GM18907 (cell line): ENCODE measurements at regions not wholly inside any gene's neighbourhood (a gene's known extent, or its start where the extent isn't known, plus 50 kb on each side); places are given as distances from the start of the nearest gene placed in this dataset.
"Not testable (repeated sequence)": the region's sequence is repeated elsewhere in the genome, so short reads cannot be mapped to it uniquely, and the experiment has no call there.

Experiments used
- ATAC-seq: cut with Tn5 transposase; IDR thresholded peaks from one replicate; pipeline ENCODE4 v1.9.1; 2021; ENCODE audit warnings: mild to moderate bottlenecking, moderate library complexity; ENCODE audit not compliant: unreplicated experiment

DNA sequence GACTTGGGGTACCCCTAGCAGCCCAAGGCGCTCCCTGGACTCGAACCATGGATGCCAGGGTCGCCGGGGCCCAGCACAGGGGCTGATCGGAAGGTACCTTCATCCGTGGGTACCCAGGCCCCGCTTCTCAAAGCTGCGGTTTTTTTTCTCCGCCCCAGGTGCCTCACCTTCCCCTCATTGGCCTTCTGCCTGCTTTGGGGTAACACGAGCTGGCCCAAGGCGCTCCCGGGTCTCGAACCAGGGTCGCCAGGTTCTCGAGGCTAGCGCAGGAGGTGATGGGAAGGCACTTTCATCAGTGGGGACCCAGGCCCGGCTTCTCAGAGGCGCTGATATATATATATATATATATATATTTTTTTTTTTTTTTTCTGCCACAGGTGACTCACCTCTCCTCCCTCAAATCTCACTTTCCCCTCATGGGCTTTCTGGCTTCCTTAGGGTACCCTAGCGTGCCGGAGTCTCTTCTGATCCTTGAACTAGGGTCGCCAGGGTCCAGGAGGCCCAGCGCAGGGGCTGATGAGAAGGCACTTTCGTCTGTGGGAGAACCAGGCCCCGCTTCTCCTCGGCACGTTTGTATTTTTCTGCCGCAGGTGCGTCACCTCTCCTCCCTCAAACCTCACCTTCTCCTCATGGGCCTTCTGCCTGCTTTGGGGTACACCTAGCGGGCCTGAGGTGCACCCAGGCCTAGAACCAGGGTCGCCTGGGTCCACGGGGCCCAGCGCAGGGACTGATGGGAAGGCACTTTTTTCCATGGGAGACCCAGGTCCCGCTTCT is 1480.0 kb upstream of the TPTE start:
- ATAC-seq, result not testable (repeated sequence)

DNA sequence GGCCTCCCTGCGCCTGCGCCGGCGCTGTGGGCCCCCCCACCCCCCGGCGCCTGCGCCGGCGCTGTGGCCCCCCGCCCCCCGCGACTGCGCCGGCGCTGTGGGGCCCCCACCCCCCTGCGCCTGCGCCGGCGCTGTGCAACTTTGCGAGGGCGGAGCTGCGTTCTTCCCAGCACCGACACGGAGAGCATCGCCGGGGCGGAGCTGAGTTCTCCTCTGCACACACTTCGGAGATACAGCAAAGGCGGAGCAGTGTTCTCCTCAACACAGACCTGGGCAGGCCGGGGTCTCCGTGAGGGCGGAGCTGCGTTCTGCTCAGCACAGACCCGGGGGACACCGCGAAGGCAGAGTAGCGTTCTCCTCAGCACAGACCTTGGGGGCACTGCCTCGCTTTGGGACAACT is 1478.3 kb upstream of the TPTE start:
- ATAC-seq, result not testable (repeated sequence)

DNA sequence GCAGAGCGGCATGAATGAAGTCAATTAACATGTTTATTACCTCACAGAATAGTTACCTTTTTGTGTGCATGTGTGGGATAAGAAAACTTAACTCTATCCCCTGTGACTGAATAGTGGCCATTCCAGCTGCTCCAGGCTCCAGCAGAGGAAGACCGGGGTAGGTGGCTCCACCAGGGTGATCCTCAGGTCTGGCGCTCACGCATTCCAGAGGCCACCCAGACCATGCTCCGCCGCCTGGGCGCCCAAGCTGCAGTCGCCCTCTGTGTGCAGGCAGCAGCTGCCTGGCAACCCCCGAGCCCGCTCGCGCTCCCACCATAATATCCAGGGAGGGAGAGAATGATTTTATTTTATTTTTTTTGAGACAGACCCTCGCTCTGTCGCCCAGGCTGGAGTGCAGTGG is 1474.5 kb upstream of the TPTE start:
- ATAC-seq, result not testable (repeated sequence)

DNA sequence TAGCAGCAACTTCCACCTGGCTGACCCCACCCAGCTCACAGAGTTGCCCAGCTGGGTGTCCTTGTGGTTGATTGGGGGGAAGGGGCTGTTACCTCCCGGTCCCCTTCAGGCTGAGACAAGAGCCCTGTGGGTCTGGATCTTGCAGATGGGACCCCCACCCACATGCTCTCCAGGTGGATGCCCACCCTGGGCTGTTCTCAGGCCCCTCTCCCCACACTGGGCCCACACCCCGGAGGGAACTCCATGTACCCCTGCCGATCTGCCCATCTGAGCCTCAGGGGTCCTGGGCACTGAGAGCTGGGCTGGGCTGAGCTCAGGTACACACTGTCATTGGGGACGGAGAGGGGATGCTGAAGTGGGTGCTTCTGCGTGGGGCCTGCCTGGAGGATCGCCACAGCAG is 1453.9 kb upstream of the TPTE start:
- ATAC-seq, result not testable (repeated sequence)

- not testable (repeated sequence) for ATAC-seq
Measured at GRCh38 chr21:9068622-9069021, 1452.8 kb upstream of the TPTE start.

GRCh38 chr21:9070703-9071102 is 1450.7 kb upstream of the TPTE start:
- ATAC-seq, result not testable (repeated sequence)

DNA sequence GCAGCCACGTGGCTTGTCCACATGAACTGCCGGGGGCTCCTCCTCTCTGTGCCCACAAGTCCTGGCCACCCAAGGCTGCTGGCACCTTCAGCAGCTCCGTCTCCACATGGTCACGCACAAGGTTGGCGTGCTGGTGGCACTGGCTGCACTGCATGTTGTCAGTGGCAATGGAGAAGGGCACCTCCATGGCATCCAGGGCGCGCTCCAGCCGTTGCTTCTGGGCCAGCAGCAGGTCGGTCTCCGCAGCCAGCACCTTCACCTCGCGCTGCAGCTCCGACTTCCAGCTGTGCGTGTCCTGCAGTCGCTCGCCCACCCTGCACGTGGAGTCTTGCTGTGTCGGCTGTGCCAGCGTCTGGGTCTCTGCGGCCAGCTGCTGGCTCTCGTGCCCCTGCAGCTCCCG is 1448.4 kb upstream of the TPTE start:
- not testable (repeated sequence) for ATAC-seq

GRCh38 chr21:9074772-9075171 is 1446.6 kb upstream of the TPTE start:
- ATAC-seq, result not testable (repeated sequence)

DNA sequence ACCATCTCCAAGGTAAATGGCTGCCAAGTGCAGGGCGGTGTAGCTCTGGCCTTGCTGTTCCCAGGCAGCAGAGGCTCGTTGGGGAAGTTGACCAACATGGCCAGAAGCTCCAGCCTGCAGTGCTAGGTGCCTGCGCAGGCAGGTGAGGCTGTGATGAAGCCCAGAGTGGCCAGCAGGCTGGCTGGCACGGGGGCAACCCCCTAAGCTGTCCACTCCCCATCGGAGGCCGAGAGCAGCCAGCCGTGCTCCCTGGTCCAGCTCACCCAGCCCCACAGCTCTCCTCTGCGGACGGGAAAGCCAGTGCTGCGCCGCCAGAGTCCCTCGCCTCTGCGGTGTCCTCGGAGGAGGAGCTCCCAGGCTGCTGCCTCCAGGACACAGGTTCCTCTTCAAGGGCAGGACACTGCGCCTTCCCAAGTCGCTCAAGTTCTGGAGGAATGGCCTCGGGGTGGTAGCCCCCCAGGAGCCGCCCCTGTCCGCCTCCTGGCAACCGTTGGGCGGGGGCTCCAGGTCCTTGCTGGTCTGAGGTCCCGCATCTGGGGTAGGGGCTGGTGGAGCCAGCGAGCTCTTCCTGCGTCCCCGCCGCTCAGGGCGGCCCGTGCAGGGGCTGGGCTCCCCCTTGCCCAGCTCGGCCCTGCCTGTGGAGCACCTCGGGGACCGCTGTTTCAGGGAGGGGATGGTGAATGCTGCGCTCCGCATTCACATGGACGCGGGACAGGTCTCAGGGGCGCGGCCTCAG is 1438.1 kb upstream of the TPTE start:
- not testable (repeated sequence) for ATAC-seq

GRCh38 chr21:9086299-9086698 is 1435.1 kb upstream of the TPTE start:
- ATAC-seq, result not testable (repeated sequence)

GRCh38 chr21:9087816-9088215 is 1433.6 kb upstream of the TPTE start:
- not testable (repeated sequence) for ATAC-seq

DNA sequence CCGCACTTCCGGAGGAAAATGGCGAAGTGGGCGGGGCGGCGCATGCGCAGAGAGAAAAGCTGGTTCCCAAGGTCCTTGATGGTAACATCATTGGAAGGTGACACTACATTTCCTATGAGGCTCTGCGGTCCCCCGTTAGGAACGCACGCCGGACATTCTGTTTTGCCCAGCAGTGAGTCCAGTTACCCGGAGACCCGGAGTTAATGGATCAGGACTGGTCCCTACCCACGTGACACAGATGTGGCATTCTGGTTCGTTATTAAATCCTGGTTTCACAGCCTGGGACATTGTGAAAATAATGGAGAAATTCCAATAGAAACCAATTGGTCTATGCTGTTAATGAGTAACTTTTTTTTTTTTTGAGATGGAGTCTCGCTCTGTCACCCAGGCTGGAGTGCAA is 1391.6 kb upstream of the TPTE start:
- not testable (repeated sequence) for ATAC-seq

GRCh38 chr21:9130817-9131216 is 1390.6 kb upstream of the TPTE start:
- ATAC-seq, result not testable (repeated sequence)
